Gastrocnemius medialis (tissue), 4 donors: ENCODE measurements at regions not wholly inside any gene's neighbourhood (a gene's known extent, or its start where the extent isn't known, plus 50 kb on each side); places are given as distances from the start of the nearest gene placed in this dataset.

ENCODE experiments used
- CTCF ChIP-seq, 5 experiments: fragments of 450-650 bp in 3 of 5; fragments of 200-600 bp in 2 of 5; sonication (generic) in 2 of 5; IDR thresholded peaks in 4 of 5; conservative IDR thresholded peaks in 1 of 5; 1 replicate in 4 of 5; 2 replicates in 1 of 5; pipeline ENCODE4 v1.5.1; 2016 to 2019; ENCODE audit warnings: antibody characterized with exemption in 5 of 5, mild to moderate bottlenecking in 3 of 5, moderate library complexity in 3 of 5
- POLR2A ChIP-seq, 2 donors: fragments of 450-650 bp; IDR thresholded peaks; one replicate each; pipeline ENCODE4 v1.6.1; 2017; ENCODE audit warnings: antibody characterized with exemption in 2 of 2, mild to moderate bottlenecking in 2 of 2, moderate library complexity in 2 of 2

- TF ChIP-seq POLR2A (IDR thresholded peaks at IDR 0.05) (no peak), CTCF (IDR thresholded peaks at IDR 0.05 in 4 of 5, conservative IDR thresholded peaks at IDR 0.05 in 1 of 5) (no peak)
Observed at GRCh38 chr15:69980341-69981059, 117.2 kb downstream of the TLE3 start.
